A673 (cell line): ENCODE measurements at regions not wholly inside any gene's neighbourhood (a gene's known extent, or its start where the extent isn't known, plus 50 kb on each side); places are given as distances from the start of the nearest gene placed in this dataset.

Experiments used
- EZH2 ChIP-seq: fragments of 200-600 bp; sonication (generic); IDR thresholded peaks from 2 replicates; pipeline ENCODE4 v1.6.1; 2017; ENCODE audit warnings: borderline replicate concordance, low read depth, mild to moderate bottlenecking, mixed read lengths, antibody characterized with exemption, low read length; ENCODE audit not compliant: poor library complexity, severe bottlenecking
- TF ChIP-seq, protein P1 (sequence below): fragments of 300-800, 200-600 bp; sonication (generic); conservative IDR thresholded peaks from 2 replicates; pipeline ENCODE4 v1.5.1; 2017; ENCODE audit warnings: low read depth, mild to moderate bottlenecking, antibody characterized with exemption, low read length, moderate library complexity, mixed read lengths

DNA sequence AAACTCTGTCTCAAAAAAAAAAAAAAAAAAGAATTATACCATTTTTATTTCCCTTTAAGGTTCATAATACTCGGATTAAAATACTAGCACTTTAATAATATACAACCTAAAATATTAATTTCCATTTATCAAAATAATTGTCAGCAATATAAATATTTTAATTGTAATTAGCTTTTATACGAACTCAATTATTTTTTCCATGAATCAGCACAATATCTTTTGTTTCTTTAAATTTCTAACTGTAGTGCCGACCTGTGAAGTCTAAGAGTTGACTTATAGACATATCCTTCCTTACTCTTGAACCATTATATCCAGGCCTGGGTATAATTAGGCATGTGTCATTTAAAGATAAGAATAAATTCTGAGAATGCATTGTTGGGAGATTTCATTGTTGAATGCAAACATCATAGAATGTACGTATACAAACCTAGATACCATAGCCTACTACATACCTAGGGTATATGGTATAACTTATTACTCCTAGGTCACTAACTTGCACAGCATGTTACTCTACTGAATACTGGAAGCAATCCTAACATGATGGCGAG, 996.7 kb upstream of the TMPRSS15 start:
- TF ChIP-seq, protein P1, sequence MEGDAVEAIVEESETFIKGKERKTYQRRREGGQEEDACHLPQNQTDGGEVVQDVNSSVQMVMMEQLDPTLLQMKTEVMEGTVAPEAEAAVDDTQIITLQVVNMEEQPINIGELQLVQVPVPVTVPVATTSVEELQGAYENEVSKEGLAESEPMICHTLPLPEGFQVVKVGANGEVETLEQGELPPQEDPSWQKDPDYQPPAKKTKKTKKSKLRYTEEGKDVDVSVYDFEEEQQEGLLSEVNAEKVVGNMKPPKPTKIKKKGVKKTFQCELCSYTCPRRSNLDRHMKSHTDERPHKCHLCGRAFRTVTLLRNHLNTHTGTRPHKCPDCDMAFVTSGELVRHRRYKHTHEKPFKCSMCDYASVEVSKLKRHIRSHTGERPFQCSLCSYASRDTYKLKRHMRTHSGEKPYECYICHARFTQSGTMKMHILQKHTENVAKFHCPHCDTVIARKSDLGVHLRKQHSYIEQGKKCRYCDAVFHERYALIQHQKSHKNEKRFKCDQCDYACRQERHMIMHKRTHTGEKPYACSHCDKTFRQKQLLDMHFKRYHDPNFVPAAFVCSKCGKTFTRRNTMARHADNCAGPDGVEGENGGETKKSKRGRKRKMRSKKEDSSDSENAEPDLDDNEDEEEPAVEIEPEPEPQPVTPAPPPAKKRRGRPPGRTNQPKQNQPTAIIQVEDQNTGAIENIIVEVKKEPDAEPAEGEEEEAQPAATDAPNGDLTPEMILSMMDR: no peak
- no peak for TF ChIP-seq EZH2
